ENCODE measurements at regions not wholly inside any gene's neighbourhood (a gene's known extent, or its start where the extent isn't known, plus 50 kb on each side); places are given as distances from the start of the nearest gene placed in this dataset.

- WGBS (ENCODE audit: insufficient coverage, insufficient replicate concordance, low lambda C conversion rate, missing lambda C conversion rate) = 24% methylated on average over 3 of the region's 3 CpGs
- H3K27ac ChIP-seq (ENCODE audit: control insufficient read depth, insufficient read depth) = no peak overlapping the region
- no peaks in the 10 kb centered on the region for H3K79me2 ChIP-seq (ENCODE audit: control insufficient read depth, insufficient read depth, low read length)
- TF ChIP-seq SREBF1 (IDR thresholded peaks at IDR 0.05; ENCODE audit: low read length) = no peak
- SMC1A ChIA-PET (ENCODE audit: uncharacterized antibody, unreplicated experiment) = no interaction called here
- H3K36me3 ChIP-seq (ENCODE audit: control insufficient read depth in 2 of 2, insufficient read depth in 2 of 2, low read length in 1 of 2) = no peaks in the 10 kb centered on the region
- no peaks in the 10 kb centered on the region for H3K4me1 ChIP-seq (ENCODE audit: control insufficient read depth, insufficient read depth, low read length)
- H3K9ac ChIP-seq (ENCODE audit: control insufficient read depth, insufficient read depth, low read length) = no peak overlapping the region
- no peak for DNase-seq (ENCODE audit: low read depth, low spot score)
- H3K9me3 ChIP-seq (replicated peaks; ENCODE audit: control insufficient read depth, insufficient read depth, low read length) = no peaks in the 10 kb centered on the region
- H3K27me3 ChIP-seq (replicated peaks in 1 of 2; ENCODE audit: control insufficient read depth in 2 of 2, insufficient read depth in 2 of 2, low read length in 1 of 2) = peaks cover 0 to 2% of the 10 kb centered on the region in 2 experiments; a peak in 1 of 4 replicates
- FAIRE-seq = no peak
- in situ Hi-C loops (cut with MboI) = no loop called here
- no peak overlapping the region for H2AFZ ChIP-seq (ENCODE audit: control insufficient read depth, low read depth, low read length)
- no peaks in the 10 kb centered on the region for H4K20me1 ChIP-seq (ENCODE audit: control insufficient read depth, insufficient read depth)
- RAD21 ChIA-PET (ENCODE audit: unreplicated experiment) = no interaction called here
- POLR2A ChIA-PET = no interaction called here
- no TSS peak for BruUV-seq (replicated peaks)
- CTCF ChIA-PET = interaction anchor here (0.6 kb wide), 1 partner anchor 323 kb away, joined by 3 read pairs; no protein-coding TSS in a partner anchor
- H3K4me2 ChIP-seq (ENCODE audit: control insufficient read depth, insufficient read depth) = no peak overlapping the region
- intact Hi-C loops (cut with micrococcal nuclease; ENCODE audit: unreplicated experiment) = no loop called here
- no peak overlapping the region for H3K4me3 ChIP-seq
- no peak for ATAC-seq
Observed at GRCh38 chr2:100766806-100767205, 53.1 kb upstream of the NPAS2 start.

GRCh38 chr2:100767224-100767653 lies 52.7 kb upstream of the NPAS2 start:
- 0% methylated on average over 1 of the region's 1 CpG for WGBS (ENCODE audit: insufficient coverage, insufficient replicate concordance, low lambda C conversion rate, missing lambda C conversion rate)
- intact Hi-C loops (cut with micrococcal nuclease; ENCODE audit: unreplicated experiment) = no loop called here
- POLR2A ChIA-PET = no interaction called here
- BruUV-seq (replicated peaks) = no TSS peak
- no peak overlapping the region for H3K27ac ChIP-seq (ENCODE audit: control insufficient read depth, insufficient read depth)
- CTCF ChIA-PET = interaction anchor here (0.6 kb wide), 1 partner anchor 322 kb away, joined by 3 read pairs; no protein-coding TSS in a partner anchor
- RAD21 ChIA-PET (ENCODE audit: unreplicated experiment) = no interaction called here
- no peaks in the 10 kb centered on the region for H3K36me3 ChIP-seq (ENCODE audit: control insufficient read depth in 2 of 2, insufficient read depth in 2 of 2, low read length in 1 of 2)
- ATAC-seq (no peak), DNase-seq (ENCODE audit: low read depth, low spot score) (no peak), FAIRE-seq (no peak)
- in situ Hi-C loops (cut with MboI) = no loop called here
- H2AFZ ChIP-seq (ENCODE audit: control insufficient read depth, low read depth, low read length) = no peak overlapping the region
- no peaks in the 10 kb centered on the region for H3K9me3 ChIP-seq (replicated peaks; ENCODE audit: control insufficient read depth, insufficient read depth, low read length)
- no peaks in the 10 kb centered on the region for H3K79me2 ChIP-seq (ENCODE audit: control insufficient read depth, insufficient read depth, low read length)
- no peak overlapping the region for H3K4me2 ChIP-seq (ENCODE audit: control insufficient read depth, insufficient read depth)
- TF ChIP-seq EED (IDR thresholded peaks at IDR 0.05; ENCODE audit: low read depth) (no peak), IKZF2 (IDR thresholded peaks at IDR 0.05) (no peak), NFXL1 (IDR thresholded peaks at IDR 0.05; ENCODE audit: borderline replicate concordance) (no peak), JUNB (IDR thresholded peaks at IDR 0.05) (no peak), SP1 (IDR thresholded peaks at IDR 0.05; ENCODE audit: low read depth, low read length) (no peak), MTA3 (IDR thresholded peaks at IDR 0.05; ENCODE audit: borderline replicate concordance, low read length) (no peak), BACH1 (IDR thresholded peaks at IDR 0.05; ENCODE audit: borderline replicate concordance) (no peak), PRDM15 (CRISPR knock-in tag; IDR thresholded peaks at IDR 0.05) (no peak), DPF2 (IDR thresholded peaks at IDR 0.05) (no peak), BHLHE40 (IDR thresholded peaks at IDR 0.05; ENCODE audit: borderline replicate concordance in 1 of 2, low read depth in 2 of 2, low read length in 1 of 2) (no peak), SREBF1 (IDR thresholded peaks at IDR 0.05; ENCODE audit: low read length) (no peak), ZNF384 (IDR thresholded peaks at IDR 0.05; ENCODE audit: borderline replicate concordance, low read depth, low read length) (no peak)
- peaks cover 0 to 2% of the 10 kb centered on the region in 2 experiments; a peak in 1 of 4 replicates for H3K27me3 ChIP-seq (replicated peaks in 1 of 2; ENCODE audit: control insufficient read depth in 2 of 2, insufficient read depth in 2 of 2, low read length in 1 of 2)
- SMC1A ChIA-PET (ENCODE audit: uncharacterized antibody, unreplicated experiment) = no interaction called here
- no peaks in the 10 kb centered on the region for H3K4me1 ChIP-seq (ENCODE audit: control insufficient read depth, insufficient read depth, low read length)
- H4K20me1 ChIP-seq (ENCODE audit: control insufficient read depth, insufficient read depth) = no peaks in the 10 kb centered on the region
- H3K9ac ChIP-seq (ENCODE audit: control insufficient read depth, insufficient read depth, low read length) = no peak overlapping the region
- no peak overlapping the region for H3K4me3 ChIP-seq

Measured in GM12878 (cell line).